Sigmoid colon (tissue), 6 donors: ENCODE measurements at regions not wholly inside any gene's neighbourhood (a gene's known extent, or its start where the extent isn't known, plus 50 kb on each side); places are given as distances from the start of the nearest gene placed in this dataset.
A peak's percentile ranks its signal among the peaks of the same experiment; 100 is the strongest.
"Not testable (repeated sequence)": the region's sequence is repeated elsewhere in the genome, so short reads cannot be mapped to it uniquely, and the experiment has no call there.

Source experiments
- DNase-seq: peaks from one replicate; pipeline ENCODE4 v3.0.0-alpha.2; 2019
- H3K27ac ChIP-seq, 4 donors: fragments of 200-600 bp; sonication (generic); one replicate each; pipeline ENCODE4 v1.5.1; 2016 to 2019; ENCODE audit warnings: mild to moderate bottlenecking in 1 of 4
- H3K27me3 ChIP-seq, 3 donors: fragments of 200-600 bp; sonication (generic); one replicate each; pipeline ENCODE4 v1.5.1; 2019; ENCODE audit warnings: mild to moderate bottlenecking in 1 of 3
- H3K36me3 ChIP-seq, 4 donors: fragments of 200-600 bp; sonication (generic); one replicate each; pipeline ENCODE4 v1.5.1; 2016 to 2019
- H3K4me1 ChIP-seq, 4 donors: fragments of 200-600 bp; sonication (generic); one replicate each; pipeline ENCODE4 v1.5.1; 2017 to 2019
- H3K4me3 ChIP-seq, 4 donors: fragments of 200-600 bp; sonication (generic); one replicate each; pipeline ENCODE4 v1.5.1; 2017 to 2019; ENCODE audit warnings: mild to moderate bottlenecking in 2 of 4, moderate library complexity in 1 of 4
- H3K9me3 ChIP-seq, 4 donors: fragments of 200-600 bp in 3 of 4; sonication (generic) in 3 of 4; one replicate each; pipeline versions ENCODE4 v1.5.1 to v1.6.1; 2013 to 2019
- EP300 ChIP-seq, 4 donors: sonication (generic); formaldehyde crosslinking; IDR thresholded peaks; one replicate each; pipeline ENCODE4 v1.6.1; 2017; ENCODE audit warnings: antibody characterized with exemption in 4 of 4
- POLR2A ChIP-seq, 2 donors: fragments of 450-650 bp; IDR thresholded peaks; one replicate each; pipeline ENCODE4 v1.6.1; 2016; ENCODE audit warnings: antibody characterized with exemption in 2 of 2, mild to moderate bottlenecking in 2 of 2, moderate library complexity in 2 of 2
- POLR2AphosphoS5 ChIP-seq, 4 donors: sonication (generic); formaldehyde crosslinking; IDR thresholded peaks; one replicate each; pipeline ENCODE4 v1.6.1; 2017; ENCODE audit warnings: antibody characterized with exemption in 4 of 4
- whole genome bisulfite sequencing, 2 donors: extraction: QIAGEN DNeasy Blood & Tissue Kit; methylation state at CpG; one replicate each; pipeline ENCODE4 v1.1.7; 2013; 5-methylcytosine and 5-hydroxymethylcytosine counted together
- intact Hi-C: fragments of 100-400 bp; cut with DNase I; formaldehyde crosslinking; loops from one replicate; pipeline ENCODE4 v1.15.1; 2023
- TF ChIP-seq, protein P1 (sequence below), 4 experiments: fragments of 450-650 bp in 3 of 4; fragments of 200-600 bp in 1 of 4; IDR thresholded peaks; one replicate each; pipeline ENCODE4 v1.5.1; 2016 to 2019; ENCODE audit warnings: antibody characterized with exemption in 4 of 4, mild to moderate bottlenecking in 3 of 4, moderate library complexity in 2 of 4
- donor health status: healthy with polysubstance abuse.
- donor health status: healthy.

DNA sequence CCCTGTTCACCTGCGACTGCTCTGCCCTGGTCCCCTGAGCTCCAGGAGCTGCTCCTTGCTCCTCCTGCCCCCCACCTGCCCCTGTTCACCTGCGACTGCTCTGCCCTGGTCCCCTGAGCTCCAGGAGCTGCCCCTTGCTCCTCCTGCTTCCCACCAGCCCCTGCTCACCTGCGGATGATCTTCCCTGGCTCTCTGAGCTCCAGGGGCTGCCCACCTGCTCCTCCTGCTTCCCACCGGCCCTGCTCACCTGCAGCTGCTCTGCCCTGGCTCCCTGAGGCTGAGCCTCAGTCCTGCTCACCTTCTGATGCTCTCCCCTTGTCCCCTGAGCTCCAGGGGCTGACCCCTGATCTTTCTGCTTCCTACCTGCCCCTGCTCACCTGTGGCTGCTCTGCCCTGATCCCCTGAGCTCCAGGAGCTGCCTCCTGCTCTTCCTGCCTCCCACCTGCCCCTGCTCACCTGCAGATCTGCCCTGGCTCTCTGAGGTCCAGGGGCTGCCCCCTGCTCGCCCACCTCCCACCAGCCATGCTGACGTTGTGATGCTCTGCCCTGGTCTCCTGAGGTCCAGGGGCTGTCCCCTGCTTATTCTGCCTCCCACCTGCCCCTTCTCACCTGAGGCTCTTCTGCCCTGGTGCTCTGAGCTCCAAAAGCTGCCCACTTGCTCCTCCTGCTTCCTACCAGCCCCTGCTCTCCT is 219.2 kb downstream of the TMEM121 start:
- Histone ChIP-seq H3K4me3 (no peak overlapping the region), H3K36me3 (no peaks in the 10 kb centered on the region), H3K9me3 (no peaks in the 10 kb centered on the region), H3K27me3 (no peaks in the 10 kb centered on the region), H3K4me1 (peaks cover 0 to 6% (median 0%) of the 10 kb centered on the region in 4 donors), H3K27ac (no peak overlapping the region)
- WGBS, 2 donors: 50 to 60% methylated on average over 6 of the region's 6 CpGs
- no peak for DNase-seq
- intact Hi-C loops: no loop called here
- no peak for TF ChIP-seq EP300 (IDR thresholded peaks at IDR 0.05)

DNA sequence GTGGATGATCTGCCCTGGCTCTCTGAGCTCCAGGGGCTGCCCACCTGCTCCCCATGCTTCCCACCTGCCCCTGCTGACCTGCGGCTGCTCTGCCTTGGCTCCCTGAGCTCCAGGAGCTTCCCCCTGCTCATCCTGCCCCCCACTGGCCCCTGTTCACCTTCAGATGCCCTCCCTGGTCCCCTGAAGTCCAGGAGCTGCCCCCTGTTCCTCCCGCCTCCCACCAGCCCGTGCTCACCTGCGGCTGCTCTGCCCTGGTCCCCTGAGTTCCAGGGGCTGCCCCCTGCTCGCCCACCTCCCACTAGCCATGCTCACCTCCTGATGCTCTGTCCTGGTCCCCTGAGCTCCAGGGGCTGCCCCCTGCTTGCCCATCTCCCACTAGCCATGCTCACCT is 219.7 kb downstream of the TMEM121 start:
- no peak overlapping the region for H3K4me3 ChIP-seq
- intact Hi-C loops: no loop called here
- no peak overlapping the region for H3K27ac ChIP-seq
- no peaks in the 10 kb centered on the region for H3K36me3 ChIP-seq
- TF ChIP-seq, protein P1, sequence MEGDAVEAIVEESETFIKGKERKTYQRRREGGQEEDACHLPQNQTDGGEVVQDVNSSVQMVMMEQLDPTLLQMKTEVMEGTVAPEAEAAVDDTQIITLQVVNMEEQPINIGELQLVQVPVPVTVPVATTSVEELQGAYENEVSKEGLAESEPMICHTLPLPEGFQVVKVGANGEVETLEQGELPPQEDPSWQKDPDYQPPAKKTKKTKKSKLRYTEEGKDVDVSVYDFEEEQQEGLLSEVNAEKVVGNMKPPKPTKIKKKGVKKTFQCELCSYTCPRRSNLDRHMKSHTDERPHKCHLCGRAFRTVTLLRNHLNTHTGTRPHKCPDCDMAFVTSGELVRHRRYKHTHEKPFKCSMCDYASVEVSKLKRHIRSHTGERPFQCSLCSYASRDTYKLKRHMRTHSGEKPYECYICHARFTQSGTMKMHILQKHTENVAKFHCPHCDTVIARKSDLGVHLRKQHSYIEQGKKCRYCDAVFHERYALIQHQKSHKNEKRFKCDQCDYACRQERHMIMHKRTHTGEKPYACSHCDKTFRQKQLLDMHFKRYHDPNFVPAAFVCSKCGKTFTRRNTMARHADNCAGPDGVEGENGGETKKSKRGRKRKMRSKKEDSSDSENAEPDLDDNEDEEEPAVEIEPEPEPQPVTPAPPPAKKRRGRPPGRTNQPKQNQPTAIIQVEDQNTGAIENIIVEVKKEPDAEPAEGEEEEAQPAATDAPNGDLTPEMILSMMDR (IDR thresholded peaks at IDR 0.05): no peak
- TF ChIP-seq EP300 (IDR thresholded peaks at IDR 0.05) (no peak), POLR2A (IDR thresholded peaks at IDR 0.05) (no peak), POLR2AphosphoS5 (IDR thresholded peaks at IDR 0.05) (no peak)
- 83 to 86% methylated on average over 5 of the region's 5 CpGs for WGBS, 2 donors
- no peaks in the 10 kb centered on the region for H3K9me3 ChIP-seq
- no peaks in the 10 kb centered on the region for H3K27me3 ChIP-seq
- peaks cover 0 to 6% (median 0%) of the 10 kb centered on the region in 4 donors for H3K4me1 ChIP-seq
- no peak for DNase-seq

DNA sequence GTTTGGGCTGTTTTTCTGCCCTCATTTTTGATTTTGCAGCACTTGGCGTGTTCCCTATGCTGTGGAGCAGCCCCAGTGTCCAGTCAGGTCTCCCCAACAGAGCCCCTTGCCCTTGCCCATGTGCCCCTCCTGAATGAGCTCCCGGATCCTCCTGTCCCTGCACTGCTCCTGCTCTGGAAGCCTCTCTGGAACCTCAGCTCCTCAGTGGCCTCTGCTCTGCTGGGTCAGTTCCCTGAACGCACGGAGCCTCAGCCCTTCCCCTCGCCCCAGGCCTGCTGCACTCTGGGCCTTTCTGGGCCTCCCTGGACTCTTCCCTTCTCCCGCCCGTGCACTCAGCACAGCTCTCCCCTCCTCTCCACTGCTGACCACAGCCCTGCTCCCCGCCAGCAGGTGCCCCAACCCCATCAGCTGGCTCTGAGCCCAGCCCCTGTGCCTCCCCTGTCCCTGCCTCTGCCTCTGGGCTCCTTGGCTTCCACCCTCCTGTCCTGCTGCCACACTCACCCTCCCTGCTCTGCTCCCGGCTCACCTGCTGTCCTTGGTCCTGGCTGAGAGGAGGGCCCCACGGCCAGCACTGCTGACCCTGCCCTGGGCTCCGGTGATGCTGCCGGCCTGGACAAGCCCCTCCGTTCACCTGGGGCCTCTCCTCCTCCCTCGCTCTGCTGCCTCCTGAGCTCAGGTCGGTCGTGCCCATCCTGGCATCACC is 220.6 kb downstream of the TMEM121 start:
- DNase-seq, H3K4me1 ChIP-seq, H3K9me3 ChIP-seq, H3K4me3 ChIP-seq, H3K36me3 ChIP-seq, H3K27me3 ChIP-seq, intact Hi-C loops, H3K27ac ChIP-seq: not testable (repeated sequence)
- 70 to 80% methylated on average over 16 of the region's 16 CpGs for WGBS, 2 donors

DNA sequence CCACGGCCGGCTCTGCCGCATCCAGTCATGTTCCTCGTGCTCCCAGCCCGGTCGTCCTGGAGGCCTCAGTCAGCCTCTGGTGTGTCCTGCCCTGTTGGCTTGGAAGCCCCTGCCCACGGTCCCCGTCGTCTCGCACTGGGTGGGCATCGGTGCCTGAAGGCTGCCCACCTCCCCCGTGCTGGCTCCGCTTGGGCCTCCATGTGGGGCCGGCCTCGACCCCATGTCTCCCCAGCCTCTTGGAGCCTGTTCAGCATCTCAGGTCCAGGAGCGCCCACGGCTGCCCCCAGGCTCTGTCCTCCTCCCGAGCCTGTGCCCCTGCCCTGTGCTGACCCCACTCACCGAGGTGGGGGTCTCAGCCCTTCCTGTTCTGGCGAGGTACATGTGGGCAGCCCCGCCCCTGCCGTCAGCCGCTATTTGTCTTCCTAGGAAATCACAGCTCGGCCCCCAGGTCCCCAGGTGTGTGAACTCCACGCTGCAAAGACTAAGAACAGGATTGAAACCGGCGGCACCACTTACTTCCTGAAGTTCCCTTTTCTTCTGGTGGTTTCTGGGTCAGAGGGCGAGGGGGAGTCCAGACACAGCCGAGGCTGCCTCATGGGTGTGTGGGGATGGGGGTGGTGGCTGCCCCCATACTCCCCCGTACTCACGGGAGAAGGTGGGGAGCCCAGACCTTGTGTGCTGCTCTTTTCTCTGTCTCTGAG is 221.3 kb downstream of the TMEM121 start:
- H3K9me3 ChIP-seq, H3K4me1 ChIP-seq, H3K36me3 ChIP-seq, intact Hi-C loops, DNase-seq, H3K27ac ChIP-seq, H3K4me3 ChIP-seq, H3K27me3 ChIP-seq: not testable (repeated sequence)
- 71 to 76% methylated on average over 31 of the region's 31 CpGs for WGBS, 2 donors

DNA sequence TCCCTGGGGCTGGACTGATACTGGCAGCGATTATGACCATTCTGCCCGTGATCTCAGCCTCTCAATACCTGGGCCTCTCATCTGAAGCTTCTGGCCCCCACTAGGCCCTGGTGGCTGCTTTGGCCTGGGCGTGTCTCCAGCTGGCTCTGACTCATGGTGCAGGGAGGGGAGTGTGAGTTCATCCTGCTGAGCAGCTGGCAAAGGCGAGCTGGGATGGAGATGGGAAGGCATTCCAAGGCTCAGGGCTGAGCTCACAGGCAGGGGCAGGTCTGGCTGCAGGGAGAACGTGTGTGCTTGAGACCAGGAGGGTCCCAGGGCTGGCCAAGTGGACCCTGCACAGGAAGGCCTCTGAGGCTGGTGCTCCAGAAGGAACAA is 221.8 kb downstream of the TMEM121 start:
- WGBS, 2 donors: 40 to 70% methylated on average over 5 of the region's 5 CpGs
- Histone ChIP-seq H3K4me1 (peaks cover 0 to 6% (median 0%) of the 10 kb centered on the region in 4 donors), H3K36me3 (no peaks in the 10 kb centered on the region), H3K4me3 (no peak overlapping the region), H3K27me3 (no peaks in the 10 kb centered on the region), H3K27ac (no peak overlapping the region), H3K9me3 (no peaks in the 10 kb centered on the region)
- DNase-seq: no peak
- intact Hi-C loops: no loop called here
- TF ChIP-seq POLR2AphosphoS5 (IDR thresholded peaks at IDR 0.05) (peak in 2 of 4 donors; percentile 8 to 25), POLR2A (IDR thresholded peaks at IDR 0.05) (no peak)

DNA sequence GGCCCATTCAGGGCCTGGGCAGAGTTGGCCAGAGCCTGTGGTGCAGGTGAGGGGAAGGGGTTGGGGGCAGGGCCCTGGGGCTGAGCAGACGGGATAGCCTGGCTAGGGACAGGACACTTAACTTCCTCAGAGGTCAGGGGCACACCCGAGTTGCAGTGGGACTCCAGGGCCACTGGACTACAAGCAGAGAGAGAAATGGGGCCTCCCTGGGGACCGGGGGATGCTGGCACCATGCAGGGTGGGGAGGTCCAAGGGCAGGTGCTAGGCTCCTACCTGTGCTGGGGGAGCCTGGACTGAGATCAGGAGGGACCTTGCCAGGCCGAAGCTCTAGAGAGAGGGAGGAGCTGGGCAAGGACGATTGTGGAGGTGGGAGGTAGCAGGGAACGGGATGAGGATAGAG is 222.3 kb downstream of the TMEM121 start:
- H3K9me3 ChIP-seq, H3K4me3 ChIP-seq, H3K4me1 ChIP-seq, H3K27ac ChIP-seq, DNase-seq, intact Hi-C loops, H3K36me3 ChIP-seq, H3K27me3 ChIP-seq: not testable (repeated sequence)
- 52 to 78% methylated on average over 6 of the region's 6 CpGs for WGBS, 2 donors

DNA sequence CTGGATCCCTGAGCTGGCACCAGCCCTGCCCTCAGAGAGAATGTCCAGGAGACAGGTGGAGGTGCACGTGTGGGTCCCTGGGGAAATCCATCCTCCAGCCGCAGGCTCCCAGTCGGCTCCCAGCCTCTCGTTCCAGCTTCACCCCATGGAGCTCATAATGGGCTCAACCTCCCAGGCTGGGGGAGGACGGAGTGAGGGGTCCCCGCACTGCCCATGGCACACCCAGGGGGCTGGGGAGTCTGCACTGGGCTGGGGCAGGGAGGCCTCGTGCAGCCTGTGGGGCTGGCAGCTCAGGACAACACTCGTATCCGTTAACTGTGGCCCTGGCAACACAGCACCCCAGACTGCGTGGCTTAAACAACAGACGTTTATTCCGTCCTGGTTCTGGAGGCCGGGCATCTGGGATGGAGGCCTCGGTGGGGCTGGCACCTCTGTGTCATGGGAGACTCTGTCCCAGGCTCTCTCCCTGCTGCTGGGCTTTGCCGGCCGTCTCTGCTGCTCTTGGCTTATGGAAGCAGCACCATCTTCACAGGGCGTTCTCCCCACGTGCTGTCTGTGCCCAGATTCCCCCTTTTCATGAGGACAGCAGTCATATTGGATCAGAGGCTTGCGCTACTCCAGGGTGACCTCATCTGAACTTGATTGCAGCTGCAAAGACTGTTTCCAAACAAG is 223.6 kb downstream of the TMEM121 start:
- H3K4me1 ChIP-seq, intact Hi-C loops, H3K27ac ChIP-seq, H3K36me3 ChIP-seq, H3K27me3 ChIP-seq, H3K9me3 ChIP-seq, H3K4me3 ChIP-seq: not testable (repeated sequence)
- peak; percentile 43 for DNase-seq
- WGBS, 2 donors: 75 to 86% methylated on average over 15 of the region's 19 CpGs

DNA sequence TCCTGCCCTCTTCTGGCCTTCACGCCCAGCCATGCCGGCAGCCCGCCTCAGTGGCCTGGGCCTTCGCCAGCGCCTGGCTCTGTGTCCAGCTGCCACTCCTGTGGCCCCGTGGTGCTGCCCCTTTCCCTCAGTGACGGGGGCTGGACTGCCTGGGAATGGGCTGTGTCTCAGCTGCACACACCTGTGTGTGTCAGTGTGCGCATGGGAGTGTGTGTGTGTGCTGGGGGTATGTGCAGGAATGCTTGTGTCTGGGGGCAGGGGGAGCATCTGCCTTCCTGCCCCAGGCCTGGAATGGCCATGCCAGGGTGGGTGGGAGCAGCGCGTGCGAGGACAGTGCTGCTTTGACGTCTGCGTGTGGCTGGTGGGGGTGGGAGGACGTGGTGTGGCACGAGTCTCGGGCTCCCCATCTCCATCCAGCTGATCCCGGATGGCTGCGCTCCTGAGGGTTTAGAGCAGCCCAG is 224.9 kb downstream of the TMEM121 start:
- WGBS, 2 donors: 79 to 88% methylated on average over 18 of the region's 18 CpGs

DNA sequence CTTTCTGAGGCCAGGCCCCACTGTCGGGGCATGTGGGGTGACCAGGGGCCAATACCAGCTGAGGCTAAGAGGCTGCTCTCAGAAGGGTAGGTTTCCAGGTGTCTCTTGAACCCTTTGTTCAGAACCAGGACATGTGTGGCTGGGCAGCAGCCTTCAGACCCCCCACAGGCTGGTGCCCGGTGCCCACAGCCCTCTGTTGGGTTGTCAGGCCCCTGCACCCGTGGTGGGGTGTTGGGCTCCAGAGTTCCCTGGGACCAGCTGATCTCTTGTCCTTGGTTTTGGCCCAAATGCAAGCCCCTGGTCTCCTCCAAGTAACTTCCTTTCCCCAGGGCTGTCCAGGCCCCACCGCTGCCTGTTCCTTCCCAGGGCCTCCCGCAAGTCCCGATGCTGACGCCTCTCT is 226.0 kb downstream of the TMEM121 start:
- peak; percentile 19 for DNase-seq
- H3K27ac ChIP-seq, intact Hi-C loops, H3K4me3 ChIP-seq, H3K9me3 ChIP-seq, H3K36me3 ChIP-seq, H3K4me1 ChIP-seq, H3K27me3 ChIP-seq: not testable (repeated sequence)
- 62 to 83% methylated on average over 4 of the region's 7 CpGs for WGBS, 2 donors

More for the DNA sequence above, 224.9 kb downstream of the TMEM121 start:
- H3K4me3 ChIP-seq, H3K27me3 ChIP-seq, H3K9me3 ChIP-seq, intact Hi-C loops, H3K27ac ChIP-seq, H3K4me1 ChIP-seq, H3K36me3 ChIP-seq: not testable (repeated sequence)
- peak; percentile 50 for DNase-seq
